ENCODE measurements at regions not wholly inside any gene's neighbourhood (a gene's known extent, or its start where the extent isn't known, plus 50 kb on each side); places are given as distances from the start of the nearest gene placed in this dataset.
"Not testable (repeated sequence)": the region's sequence is repeated elsewhere in the genome, so short reads cannot be mapped to it uniquely, and the experiment has no call there.

DNA sequence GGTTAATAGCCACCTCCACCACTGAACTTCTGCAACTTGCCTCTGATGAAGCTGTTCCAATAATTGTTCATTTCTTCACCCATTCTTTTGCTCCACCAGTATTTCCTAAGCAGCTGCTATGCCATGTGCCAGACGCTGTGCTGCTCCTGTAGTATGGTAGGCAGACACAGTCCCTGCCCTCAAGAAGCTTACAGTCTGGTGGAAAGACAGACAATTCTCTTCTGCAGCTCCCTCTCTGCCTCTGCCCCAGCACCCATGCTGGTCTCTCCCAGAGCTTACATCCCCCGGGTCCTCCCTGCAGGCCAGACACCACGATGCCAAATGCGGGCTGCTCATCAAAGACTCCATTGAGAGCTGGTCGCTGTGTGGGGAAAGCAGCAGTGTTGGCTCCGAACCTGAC lies 111.6 kb upstream of the ESRRB start:
- DNase-seq (no peak), ATAC-seq (no peak)
- intact Hi-C loops (cut with micrococcal nuclease): no loop called here

DNA sequence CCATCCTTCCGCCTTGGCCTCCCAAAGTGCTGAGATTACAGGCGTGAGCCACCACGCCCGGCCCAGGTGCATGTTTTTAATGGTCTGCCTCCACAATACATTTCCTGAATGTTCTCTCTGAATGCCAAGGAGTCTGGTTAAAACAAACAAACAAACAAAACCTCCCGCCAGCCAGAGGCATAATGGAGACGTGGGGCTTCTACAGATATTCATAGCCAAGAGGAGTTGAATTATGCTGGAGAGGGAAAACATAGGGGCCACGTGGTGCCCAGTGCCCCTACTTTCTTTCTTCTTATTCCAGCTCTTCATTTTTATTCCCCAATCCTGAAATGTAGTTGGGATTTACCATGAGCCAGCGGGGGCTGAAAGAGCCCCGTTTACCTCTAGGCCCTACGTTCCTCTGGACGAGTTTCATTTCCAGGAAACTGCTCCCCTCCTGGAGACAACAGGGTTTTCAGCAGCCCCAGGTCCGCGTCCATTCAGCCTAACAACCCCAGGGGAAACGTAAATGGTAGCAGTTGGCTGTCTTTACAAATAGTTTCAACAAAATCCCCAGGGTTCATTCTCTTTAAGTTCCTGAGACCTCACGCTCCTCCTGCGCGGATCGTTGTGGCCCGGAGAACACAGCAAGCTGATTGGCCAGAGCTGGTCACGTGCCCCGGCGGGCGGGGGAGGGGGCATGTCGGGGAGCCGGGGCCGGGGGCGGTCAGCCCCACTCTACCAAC lies 108.5 kb upstream of the ESRRB start:
- ATAC-seq (peak; percentile 94), DNase-seq (peak; percentile 83)
- intact Hi-C loops (cut with micrococcal nuclease): no loop called here

DNA sequence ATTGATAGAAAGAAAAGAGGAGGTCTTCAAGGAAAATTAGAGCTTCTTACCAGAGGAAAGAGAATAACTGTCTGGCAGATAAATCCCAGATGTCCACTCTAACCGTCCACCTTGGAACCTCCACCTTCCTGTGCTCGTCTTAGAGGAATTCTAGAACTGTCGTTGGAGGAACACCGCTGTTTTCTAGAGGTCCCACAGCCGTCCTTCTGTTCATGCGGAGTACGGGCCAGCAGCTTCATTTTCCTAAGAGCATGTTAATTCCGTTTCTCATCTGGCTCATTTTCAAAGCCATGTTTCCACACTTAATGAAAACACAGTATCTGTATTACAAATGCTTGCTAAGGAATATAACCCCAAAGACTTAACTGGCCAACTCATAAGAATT lies 107.9 kb upstream of the ESRRB start:
- DNase-seq (no peak), ATAC-seq (peak; percentile 61)
- intact Hi-C loops (cut with micrococcal nuclease): no loop called here

DNA sequence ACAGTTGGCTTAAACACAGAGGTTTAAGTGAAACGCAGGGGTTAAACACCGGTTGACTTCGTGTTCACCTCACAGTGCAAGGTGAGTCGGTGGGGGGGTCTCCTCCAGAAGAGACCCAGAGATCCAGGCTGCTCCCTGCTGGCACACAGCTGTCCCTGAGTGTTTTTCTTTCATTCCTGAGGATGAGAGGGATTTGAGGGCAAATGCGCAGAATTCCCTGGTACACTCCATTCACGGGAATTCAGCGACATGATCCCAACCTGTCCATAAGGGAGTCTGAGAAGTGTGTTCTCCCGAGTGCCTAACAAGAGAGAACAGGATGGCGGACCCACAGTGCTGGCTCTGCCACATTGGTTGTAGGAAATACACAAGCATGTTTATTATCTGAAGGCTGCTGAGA lies 107.2 kb upstream of the ESRRB start:
- ATAC-seq: no peak
- no peak for DNase-seq
- intact Hi-C loops (cut with micrococcal nuclease): no loop called here

DNA sequence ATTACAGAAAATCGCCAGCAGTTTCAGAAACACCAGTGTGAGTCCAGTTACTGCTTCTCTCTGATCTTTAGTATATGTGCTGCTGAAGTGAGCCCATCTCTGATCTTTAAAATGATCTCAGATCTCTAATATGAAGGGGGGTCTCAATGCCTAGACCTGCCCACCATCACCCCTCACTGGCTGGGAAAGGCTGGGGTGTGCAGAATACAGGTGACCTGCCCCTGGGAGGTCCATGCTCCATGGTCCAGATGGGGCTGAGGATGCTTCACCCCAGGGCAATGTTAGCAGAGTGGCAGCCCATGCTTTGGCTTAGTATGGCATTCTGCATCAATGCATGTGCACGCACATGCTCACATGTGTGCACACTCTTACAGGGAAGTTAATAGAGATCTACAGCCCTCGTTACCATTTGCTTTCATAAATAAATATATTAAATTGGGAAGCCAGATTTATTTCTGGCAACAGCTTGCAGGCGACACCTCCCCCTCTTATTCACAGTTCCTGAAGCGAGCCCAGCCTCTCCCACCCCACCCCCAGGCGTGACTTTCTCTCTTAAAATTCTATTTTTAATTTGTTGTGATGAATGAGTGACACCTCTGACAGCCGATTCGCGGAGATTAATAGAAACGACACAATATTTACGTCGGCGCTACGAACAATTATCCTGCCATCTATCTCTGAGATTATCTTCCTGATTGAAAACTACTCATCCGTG lies 104.7 kb upstream of the ESRRB start:
- intact Hi-C loops (cut with micrococcal nuclease): no loop called here
- ATAC-seq: no peak

DNA sequence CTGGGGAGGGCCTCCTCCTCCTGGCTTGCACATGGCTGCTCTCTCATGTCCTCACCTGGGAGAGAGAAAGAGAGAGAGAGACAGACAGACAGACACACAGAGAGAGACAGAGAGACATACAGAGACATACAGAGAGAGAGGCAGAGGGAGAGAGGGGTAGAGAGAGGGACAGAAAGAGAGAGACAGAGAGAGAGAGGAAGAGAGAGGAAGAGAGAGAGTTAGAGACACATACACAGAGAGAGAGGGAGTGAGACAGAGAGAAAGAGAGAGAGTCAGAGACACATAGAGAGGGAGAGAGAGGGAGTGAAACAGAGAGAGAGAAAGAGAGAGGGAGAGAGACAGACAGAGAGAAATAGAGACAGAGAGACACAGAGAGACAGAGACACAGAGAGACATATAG lies 103.6 kb upstream of the ESRRB start:
- DNase-seq (no peak), ATAC-seq (no peak)
- intact Hi-C loops (cut with micrococcal nuclease): no loop called here

More for the DNA sequence above, 104.7 kb upstream of the ESRRB start:
- no peak for DNase-seq

DNA sequence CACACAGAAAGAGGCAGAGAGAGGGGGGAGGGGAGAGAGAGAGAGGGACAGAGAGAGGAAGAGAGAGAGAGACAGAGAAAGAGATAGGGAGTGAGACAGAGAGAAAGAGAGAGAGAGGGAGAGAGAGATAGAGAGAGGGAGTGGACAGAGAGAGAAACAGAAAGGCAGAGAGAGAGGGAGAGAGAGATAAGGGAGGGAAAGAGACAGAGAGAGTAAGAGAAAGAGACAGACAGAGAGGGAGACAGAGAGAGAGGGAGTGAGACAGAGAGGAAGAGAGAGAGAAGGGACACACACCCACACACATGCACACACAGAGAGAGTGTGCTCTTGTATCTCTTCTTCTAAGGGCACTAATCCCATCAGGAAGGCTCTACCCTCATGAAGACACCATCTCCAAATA lies 103.2 kb upstream of the ESRRB start:
- DNase-seq (no peak), ATAC-seq (no peak)
- intact Hi-C loops (cut with micrococcal nuclease): no loop called here

DNA sequence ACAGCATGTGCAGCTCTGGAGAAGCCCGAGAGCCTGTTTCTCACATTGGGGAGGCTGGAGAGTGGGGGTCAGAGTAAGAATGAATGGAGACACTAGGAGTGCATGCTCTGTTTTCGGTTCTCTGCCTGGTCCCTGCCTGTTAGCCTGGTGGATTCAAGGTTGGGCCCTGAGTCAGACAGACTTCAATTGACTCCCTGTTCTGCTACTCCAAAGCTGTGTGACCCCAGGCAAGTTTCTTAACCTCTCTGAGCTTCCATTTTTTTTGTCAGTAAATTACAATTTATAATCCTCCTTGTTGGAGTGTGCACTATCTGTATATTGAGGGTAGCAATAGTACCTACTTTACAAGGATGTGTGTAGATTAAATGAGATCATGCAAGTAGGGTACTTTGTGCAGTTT lies 102.6 kb upstream of the ESRRB start:
- intact Hi-C loops (cut with micrococcal nuclease): no loop called here
- DNase-seq (no peak), ATAC-seq (no peak)

DNA sequence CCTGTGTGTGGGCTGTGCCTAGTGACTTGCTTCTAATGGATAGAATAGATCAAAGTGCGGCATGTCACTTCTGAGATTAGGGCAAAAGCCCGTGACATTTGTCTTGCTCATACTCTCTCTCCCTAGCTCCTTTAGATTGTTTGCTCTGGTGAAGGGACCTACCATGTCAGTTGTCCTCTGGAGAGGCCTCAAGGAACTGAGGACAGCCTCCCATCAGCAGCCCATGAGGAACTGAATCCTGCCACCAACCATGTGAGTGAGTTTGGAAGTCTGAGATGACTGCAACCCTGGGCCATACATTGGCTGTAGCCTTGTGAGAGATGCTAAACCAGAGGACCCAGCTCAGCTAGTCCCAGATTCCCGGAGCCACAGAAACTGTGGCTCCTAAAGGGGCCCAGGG lies 101.6 kb upstream of the ESRRB start:
- DNase-seq: no peak

DNA sequence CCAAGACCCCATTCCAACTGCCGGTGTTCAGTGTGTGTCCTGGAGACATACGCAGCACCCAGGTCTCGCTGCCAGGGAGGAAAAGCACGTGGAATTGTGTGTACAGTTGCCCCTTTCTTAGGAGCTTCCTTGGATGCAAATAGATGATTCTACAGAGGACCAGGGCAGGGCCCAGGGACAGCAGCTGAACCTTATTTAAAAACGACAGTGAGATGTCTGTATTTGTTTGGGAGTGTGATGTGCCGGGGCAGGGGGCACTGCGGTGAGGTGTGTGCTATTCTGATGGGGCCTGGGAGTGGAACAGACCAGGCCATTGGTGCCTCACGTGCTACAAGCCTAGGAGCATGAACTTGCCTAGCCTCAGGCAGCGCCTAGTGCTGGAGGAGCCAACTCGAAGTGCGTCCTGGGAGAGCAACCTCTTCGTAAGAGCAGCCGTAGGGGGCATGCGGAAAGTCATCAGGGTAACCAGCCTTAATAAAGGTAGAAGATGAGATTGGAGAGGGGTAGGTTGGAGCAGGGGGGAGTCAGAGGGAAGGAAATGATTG lies 98.3 kb upstream of the ESRRB start:
- no peak for DNase-seq
- intact Hi-C loops (cut with micrococcal nuclease): no loop called here
- no peak for ATAC-seq

More for the DNA sequence above, 101.6 kb upstream of the ESRRB start:
- ATAC-seq: no peak
- intact Hi-C loops (cut with micrococcal nuclease): no loop called here

DNA sequence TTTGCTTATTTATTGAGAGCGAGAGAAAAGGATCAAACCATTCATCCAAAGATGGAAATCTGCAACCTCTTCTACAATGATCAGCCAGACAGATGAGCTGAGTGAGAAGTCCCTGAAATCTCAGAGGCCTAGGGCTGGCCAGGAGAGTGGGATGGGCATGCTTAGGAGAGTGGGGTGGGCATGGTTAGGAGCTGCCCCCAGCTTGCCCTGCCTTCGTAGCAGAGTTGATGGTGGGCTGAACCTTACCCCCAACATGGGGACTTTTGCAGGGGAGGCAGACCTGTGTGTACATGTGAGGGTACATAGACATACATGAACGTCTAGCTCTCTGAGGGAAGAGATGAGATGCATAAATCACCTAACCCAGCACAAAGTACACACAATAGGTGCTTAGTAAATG lies 95.7 kb upstream of the ESRRB start:
- ATAC-seq (no peak), DNase-seq (no peak)
- intact Hi-C loops (cut with micrococcal nuclease): no loop called here

DNA sequence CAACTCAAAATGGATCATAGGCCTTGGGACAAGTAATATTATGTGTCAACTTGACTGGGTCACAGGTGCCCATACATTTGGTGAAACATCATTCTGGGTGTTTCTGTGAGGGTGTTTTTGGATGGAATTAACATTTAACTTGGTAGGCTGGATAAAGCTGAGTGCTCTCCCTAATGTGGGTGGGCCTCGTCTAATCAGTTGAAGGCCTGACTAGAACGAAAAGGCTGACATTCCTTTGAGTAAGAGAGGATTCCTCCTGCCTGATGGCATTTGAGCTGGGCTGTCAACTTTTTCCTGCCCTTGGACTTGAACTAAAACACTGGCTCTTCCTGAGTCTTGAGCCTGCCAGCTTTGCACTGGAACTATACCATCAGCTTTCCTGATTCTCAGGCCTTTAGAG lies 93.4 kb upstream of the ESRRB start:
- no peak for DNase-seq
- ATAC-seq: no peak
- intact Hi-C loops (cut with micrococcal nuclease): no loop called here

DNA sequence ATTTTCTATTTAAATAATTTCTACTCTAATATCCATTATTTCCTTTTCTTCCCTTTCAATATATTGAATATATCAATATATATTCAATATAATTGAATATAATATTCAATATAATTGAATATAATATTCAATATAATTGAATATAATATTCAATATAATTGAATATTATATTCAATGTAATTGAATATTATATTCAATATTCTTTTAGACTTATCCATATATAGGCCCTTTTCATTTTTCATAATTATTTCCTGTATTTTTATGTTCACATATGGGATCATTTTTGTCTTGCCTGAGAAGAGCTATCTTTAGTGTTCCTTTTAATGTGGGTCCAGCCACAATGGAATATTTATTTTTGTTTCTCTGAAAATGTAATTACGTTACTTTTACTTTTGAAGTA lies 88.9 kb upstream of the ESRRB start:
- intact Hi-C loops (cut with micrococcal nuclease): no loop called here
- ATAC-seq (no peak), DNase-seq (no peak)

DNA sequence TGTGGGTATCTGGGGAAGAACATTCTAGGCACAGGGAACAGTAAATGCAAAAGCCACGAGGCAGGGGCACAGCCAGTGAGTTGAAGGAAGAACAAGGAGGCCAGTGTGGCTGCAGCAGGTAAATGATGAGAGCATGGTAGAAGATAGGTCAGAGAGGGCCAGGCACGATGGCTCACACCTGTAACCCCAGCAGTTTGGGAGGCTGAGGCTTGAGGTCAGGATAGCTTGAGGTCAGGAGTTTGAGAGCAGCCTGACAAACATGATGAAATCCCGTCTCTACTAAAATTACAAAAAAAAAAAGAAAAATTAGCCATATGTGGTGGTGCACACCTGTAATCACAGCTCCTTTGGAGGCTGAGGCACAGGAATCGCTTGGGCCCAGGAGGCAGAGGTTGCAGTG lies 86.7 kb upstream of the ESRRB start:
- no peak for DNase-seq
- no peak for ATAC-seq
- intact Hi-C loops (cut with micrococcal nuclease): no loop called here

DNA sequence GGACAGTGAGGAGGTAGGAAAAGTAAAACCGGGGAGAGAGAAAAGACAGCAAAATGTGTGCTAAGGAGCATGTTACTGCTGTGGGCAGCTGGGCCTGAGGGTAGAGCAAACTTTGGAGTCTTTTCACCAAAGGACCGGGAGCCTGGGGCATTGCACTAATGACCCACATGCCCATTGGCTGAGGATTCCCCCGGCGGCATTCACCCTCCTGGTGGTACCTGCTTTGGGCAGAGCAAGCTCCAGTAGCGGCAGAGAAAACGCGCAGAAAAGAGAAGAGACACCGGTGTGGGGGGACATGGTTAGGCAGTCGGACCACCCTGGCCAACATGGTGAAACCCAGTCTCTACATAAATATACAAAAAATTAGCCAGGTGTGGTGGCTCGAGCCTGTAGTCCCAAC lies 83.4 kb upstream of the ESRRB start:
- DNase-seq (no peak), ATAC-seq (no peak)
- intact Hi-C loops (cut with micrococcal nuclease): no loop called here

DNA sequence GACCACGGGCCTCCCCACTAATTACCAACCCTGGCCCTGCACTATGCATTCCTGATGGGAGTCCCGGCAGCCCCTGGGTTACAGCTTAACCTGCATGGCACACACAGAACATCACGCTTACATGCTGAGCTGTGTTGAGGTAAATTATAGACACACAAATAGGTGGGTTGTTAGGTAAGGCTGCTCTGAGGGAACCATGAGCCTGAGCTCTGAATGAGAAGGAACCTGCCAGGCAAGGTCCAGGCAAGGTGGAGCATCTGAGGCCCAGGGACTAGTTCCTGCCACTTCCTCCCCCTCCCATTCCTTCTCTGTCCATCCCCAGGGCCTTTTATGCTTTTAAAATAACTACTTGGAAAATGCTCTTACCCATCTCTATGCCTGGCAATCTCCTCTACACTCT lies 82.7 kb upstream of the ESRRB start:
- ATAC-seq (no peak), DNase-seq (no peak)
- intact Hi-C loops (cut with micrococcal nuclease): no loop called here

DNA sequence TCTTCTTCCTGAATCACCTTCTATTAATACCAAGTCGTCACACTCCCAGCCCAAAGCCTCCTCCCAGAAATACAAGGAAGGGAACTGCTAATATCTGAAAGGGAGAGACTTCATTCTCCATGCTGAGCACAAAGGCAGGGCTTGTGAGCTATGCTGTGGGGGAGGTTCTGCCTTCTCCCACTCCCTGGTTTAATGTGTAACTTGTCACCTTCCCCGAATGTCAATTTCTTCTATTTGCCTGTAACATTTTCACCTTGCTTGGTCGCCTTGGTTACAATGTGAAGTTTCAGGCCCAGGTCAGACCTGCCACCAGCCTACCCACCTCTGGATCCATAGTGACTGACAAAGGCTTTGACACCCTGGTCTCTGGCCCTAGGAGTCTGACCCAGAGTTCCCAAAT lies 82.0 kb upstream of the ESRRB start:
- no peak for DNase-seq
- intact Hi-C loops (cut with micrococcal nuclease): no loop called here
- ATAC-seq: no peak

DNA sequence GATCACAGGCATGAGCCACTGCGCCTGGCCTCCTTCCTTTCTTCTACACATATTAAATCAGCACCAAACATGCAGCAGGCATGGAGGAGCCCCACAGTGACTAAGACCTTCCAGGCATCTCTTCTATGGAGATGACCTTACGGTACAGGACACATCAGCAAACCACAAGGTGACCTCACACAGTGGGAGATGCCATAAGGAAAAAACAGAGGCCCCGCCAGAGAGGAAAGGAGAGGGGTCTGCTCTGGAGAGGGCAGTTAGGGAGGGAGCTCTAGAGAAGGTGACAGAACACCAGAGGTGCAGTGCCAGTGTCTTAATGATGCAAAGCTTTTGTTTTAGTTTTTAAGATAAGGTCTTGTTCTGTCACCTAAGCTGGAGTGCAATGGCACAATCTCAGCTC lies 81.1 kb upstream of the ESRRB start:
- ATAC-seq (no peak), DNase-seq (no peak)
- intact Hi-C loops (cut with micrococcal nuclease): no loop called here

DNA sequence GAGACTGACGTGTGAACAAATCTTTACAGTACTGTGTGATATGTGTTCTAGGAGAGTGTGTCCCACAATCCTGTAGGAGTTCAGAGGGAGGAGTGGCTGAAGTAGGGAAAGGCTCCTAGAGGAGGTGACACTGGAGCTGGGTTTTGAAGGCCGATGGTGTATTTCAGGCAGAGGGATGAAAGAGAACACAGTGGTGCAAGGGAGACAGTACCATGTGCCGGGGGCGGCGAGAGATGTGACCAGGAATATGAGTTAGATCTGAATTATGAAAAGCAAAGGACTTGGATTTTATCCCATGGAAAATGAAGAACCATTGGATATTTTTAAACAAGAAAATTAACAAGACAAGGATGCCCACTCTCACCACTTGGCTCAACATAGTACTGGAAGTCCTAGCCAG lies 77.0 kb upstream of the ESRRB start:
- ATAC-seq (no peak), DNase-seq (no peak)
- intact Hi-C loops (cut with micrococcal nuclease): no loop called here

DNA sequence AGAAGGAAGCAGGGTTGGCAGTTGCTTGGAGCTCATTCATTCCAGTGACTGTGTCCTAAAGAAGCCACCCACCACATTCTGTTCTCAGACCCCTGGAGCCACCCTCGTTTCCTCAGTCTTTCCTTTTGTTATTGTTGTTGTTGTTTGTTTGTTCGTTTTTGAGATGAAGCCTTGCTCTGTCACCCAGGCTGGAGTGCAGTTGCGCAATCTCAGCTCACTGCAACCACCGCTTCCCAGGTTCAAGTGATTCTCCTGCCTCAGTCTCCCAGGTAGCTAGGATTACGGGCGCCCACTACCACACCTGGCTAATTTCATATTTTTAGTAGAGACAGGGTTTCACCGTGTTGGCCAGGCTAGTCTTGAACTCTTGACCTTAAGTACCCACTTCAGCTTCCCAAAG lies 72.7 kb upstream of the ESRRB start:
- ATAC-seq; intact Hi-C loops (cut with micrococcal nuclease); DNase-seq: not testable (repeated sequence)
